ENCODE measurements at regions not wholly inside any gene's neighbourhood (a gene's known extent, or its start where the extent isn't known, plus 50 kb on each side); places are given as distances from the start of the nearest gene placed in this dataset.
A peak's percentile ranks its signal among the peaks of the same experiment; 100 is the strongest.

GRCh38 chr12:83958997-83959396 lies 953.6 kb downstream of the SLC6A15 start:
- Histone ChIP-seq H3K4me1 (replicated peaks in 1 of 2) (no peaks in the 10 kb centered on the region), H3K9me3 (replicated peaks in 1 of 3) (no peaks in the 10 kb centered on the region), H3K36me3 (replicated peaks in 1 of 2) (no peaks in the 10 kb centered on the region), H3K27me3 (no peaks in the 10 kb centered on the region), H3K27ac (no peak overlapping the region), H3K4me3 (no peak overlapping the region)
- DNase-seq, result no peak
- TF ChIP-seq CTCF (IDR thresholded peaks at IDR 0.05) (no peak), POLR2A (IDR thresholded peaks at IDR 0.05) (no peak)
- intact Hi-C loops (cut with DNase I), result no loop called here
- 56 to 70% (median 59%) methylated on average over 2 of the region's 2 CpGs for WGBS, 4 donors

DNA sequence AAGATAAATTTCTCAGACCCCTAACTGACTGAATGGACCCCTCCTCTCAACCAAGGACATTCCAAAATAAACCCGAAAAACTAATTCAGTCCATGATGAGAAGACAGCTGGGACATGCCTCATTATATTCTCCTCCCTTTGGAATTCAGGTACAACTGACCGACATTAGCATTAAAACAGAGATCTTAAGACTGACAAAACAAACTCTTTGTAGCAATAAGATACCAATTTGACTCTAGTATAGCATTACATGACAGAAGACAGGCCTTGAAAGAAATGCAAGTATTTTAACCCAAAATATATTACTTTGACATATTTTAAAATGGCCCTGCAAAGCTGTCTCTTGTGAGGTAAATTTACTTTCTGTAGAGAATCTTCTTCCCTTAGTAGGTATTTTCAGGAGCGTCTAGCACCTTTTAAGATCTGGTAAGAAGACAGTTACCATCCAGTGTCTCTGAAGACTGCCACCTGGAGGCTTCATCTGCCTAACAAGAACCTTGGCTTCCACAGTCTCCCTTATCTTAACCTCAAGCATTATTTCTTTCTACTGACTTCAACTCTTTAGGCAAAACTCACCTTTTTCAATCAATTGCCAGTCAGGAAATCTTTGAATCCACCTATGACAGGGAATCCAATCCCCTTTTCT lies 957.5 kb downstream of the SLC6A15 start:
- Histone ChIP-seq H3K4me1 (replicated peaks in 1 of 2) (no peaks in the 10 kb centered on the region), H3K4me3 (no peak overlapping the region), H3K27ac (no peak overlapping the region), H3K36me3 (replicated peaks in 1 of 2) (no peaks in the 10 kb centered on the region), H3K27me3 (no peaks in the 10 kb centered on the region), H3K9me3 (replicated peaks in 1 of 3) (no peaks in the 10 kb centered on the region)
- no peak for TF ChIP-seq CTCF (IDR thresholded peaks at IDR 0.05)
- TF ChIP-seq POLR2A (IDR thresholded peaks at IDR 0.05), result no peak
- intact Hi-C loops (cut with DNase I), result no loop called here
- 59 to 72% (median 62%) methylated on average over 3 of the region's 3 CpGs for WGBS, 4 donors
- peak in 1 of 7 donors; percentile 9 for DNase-seq

GRCh38 chr12:83954071-83954789 lies 958.4 kb downstream of the SLC6A15 start:
- H3K27me3 ChIP-seq, result no peaks in the 10 kb centered on the region
- H3K4me3 ChIP-seq, result no peak overlapping the region
- 79 to 90% (median 84%) methylated on average over 2 of the region's 2 CpGs for WGBS, 4 donors
- TF ChIP-seq CTCF (IDR thresholded peaks at IDR 0.05) (no peak), POLR2A (IDR thresholded peaks at IDR 0.05) (no peak)
- no peak overlapping the region for H3K27ac ChIP-seq
- no peaks in the 10 kb centered on the region for H3K4me1 ChIP-seq (replicated peaks in 1 of 2)
- intact Hi-C loops (cut with DNase I), result no loop called here
- H3K9me3 ChIP-seq (replicated peaks in 1 of 3), result no peaks in the 10 kb centered on the region
- DNase-seq, result no peak
- H3K36me3 ChIP-seq (replicated peaks in 1 of 2), result no peaks in the 10 kb centered on the region

- H3K4me1 ChIP-seq (replicated peaks in 1 of 2), result no peaks in the 10 kb centered on the region
- H3K36me3 ChIP-seq (replicated peaks in 1 of 2), result no peaks in the 10 kb centered on the region
- TF ChIP-seq POLR2A (IDR thresholded peaks at IDR 0.05) (no peak), CTCF (IDR thresholded peaks at IDR 0.05) (no peak)
- H3K9me3 ChIP-seq (replicated peaks in 1 of 3), result no peaks in the 10 kb centered on the region
- intact Hi-C loops (cut with DNase I), result no loop called here
- H3K4me3 ChIP-seq, result no peak overlapping the region
- H3K27me3 ChIP-seq, result no peaks in the 10 kb centered on the region
- DNase-seq, result no peak
- H3K27ac ChIP-seq, result no peak overlapping the region
These were observed 966.7 kb downstream of the SLC6A15 start for GRCh38 chr12:83945871-83946270.

Data from adrenal gland (tissue), 9 donors.